LHCN-M2 (cell line): ENCODE measurements at regions not wholly inside any gene's neighbourhood (a gene's known extent, or its start where the extent isn't known, plus 50 kb on each side); places are given as distances from the start of the nearest gene placed in this dataset.

Experiments
- DNase-seq: peaks from one replicate; pipeline ENCODE4 v3.0.0-alpha.2; 2012; ENCODE audit warnings: low read depth

GRCh38 chr1:58310881-58311280, 235.6 kb downstream of the OMA1 start:
- no peak for DNase-seq

GRCh38 chr1:58310469-58310868, 236.1 kb downstream of the OMA1 start:
- DNase-seq: no peak

- no peak for DNase-seq
Measured at GRCh38 chr1:58308206-58308605, 238.3 kb downstream of the OMA1 start.

- DNase-seq: no peak
Measured at GRCh38 chr1:58307431-58307830, 239.1 kb downstream of the OMA1 start.

GRCh38 chr1:58305622-58306021, 240.9 kb downstream of the OMA1 start:
- no peak for DNase-seq

GRCh38 chr1:58304346-58304975, 242.1 kb downstream of the OMA1 start:
- no peak for DNase-seq

- no peak for DNase-seq
Measured at GRCh38 chr1:58303841-58304240, 242.7 kb downstream of the OMA1 start.

- DNase-seq: no peak
Measured at GRCh38 chr1:58293388-58293787, 253.1 kb downstream of the OMA1 start.

GRCh38 chr1:58290685-58291372, 255.7 kb downstream of the OMA1 start:
- no peak for DNase-seq

GRCh38 chr1:58288624-58289142, 257.8 kb downstream of the OMA1 start:
- DNase-seq: no peak

GRCh38 chr1:58287894-58288623, 258.5 kb downstream of the OMA1 start:
- DNase-seq: no peak

GRCh38 chr1:58284225-58284510, 262.4 kb downstream of the OMA1 start:
- no peak for DNase-seq

GRCh38 chr1:58283388-58284224, 262.9 kb downstream of the OMA1 start:
- no peak for DNase-seq

GRCh38 chr1:58282623-58283387, 263.7 kb downstream of the OMA1 start:
- DNase-seq: no peak

- DNase-seq: no peak
Measured at GRCh38 chr1:58266242-58266641, 280.3 kb downstream of the OMA1 start.

GRCh38 chr1:58264462-58264861, 282.1 kb downstream of the OMA1 start:
- DNase-seq: no peak

- DNase-seq: no peak
Measured at GRCh38 chr1:58262702-58263101, 283.8 kb downstream of the OMA1 start.

- DNase-seq: no peak
Measured at GRCh38 chr1:58258082-58258481, 288.4 kb downstream of the OMA1 start.

- no peak for DNase-seq
Measured at GRCh38 chr1:58257003-58257402, 289.5 kb downstream of the OMA1 start.

GRCh38 chr1:58256546-58256945, 290.0 kb downstream of the OMA1 start:
- DNase-seq: no peak

GRCh38 chr1:58256041-58256440, 290.5 kb downstream of the OMA1 start:
- no peak for DNase-seq
